ENCODE measurements at regions not wholly inside any gene's neighbourhood (a gene's known extent, or its start where the extent isn't known, plus 50 kb on each side); places are given as distances from the start of the nearest gene placed in this dataset.

GRCh38 chr2:54360055-54360792 is 95.9 kb upstream of the SPTBN1 start:
- Histone ChIP-seq H3K4me2 (ENCODE audit: insufficient read depth, low read length) (no peak overlapping the region), H3K9ac (ENCODE audit: low read depth, low read length) (no peak overlapping the region), H3K27ac (ENCODE audit: low read length) (no peak overlapping the region), H3K36me3 (ENCODE audit: insufficient read depth, low read length) (no peaks in the 10 kb centered on the region), H3K79me2 (ENCODE audit: insufficient read depth, low read length) (no peaks in the 10 kb centered on the region), H3K27me3 (ENCODE audit: insufficient read depth, low read length, poor library complexity) (no peaks in the 10 kb centered on the region), H3K9me3 (ENCODE audit: insufficient read depth, low read length, severe bottlenecking) (peaks cover 1% of the 10 kb centered on the region), H2AFZ (ENCODE audit: low read depth, low read length) (no peak overlapping the region), H3K4me3 (ENCODE audit: low read depth in 1 of 2, low read length in 2 of 2) (no peak overlapping the region), H4K20me1 (ENCODE audit: insufficient read depth, low read length) (no peaks in the 10 kb centered on the region), H3K4me1 (ENCODE audit: insufficient read depth, low read length) (no peaks in the 10 kb centered on the region)
- ATAC-seq (ENCODE audit: insufficient read depth, low read depth) (no peak), DNase-seq (no peak)
- TF ChIP-seq EZH2 (IDR thresholded peaks at IDR 0.05; ENCODE audit: borderline replicate concordance, low read depth, low read length, severe bottlenecking) (no peak), CTCF (IDR thresholded peaks at IDR 0.05; ENCODE audit: borderline replicate concordance, extremely low read depth, low read length, poor library complexity, severe bottlenecking) (no peak)

- Histone ChIP-seq H3K27me3 (ENCODE audit: insufficient read depth, low read length, poor library complexity) (no peaks in the 10 kb centered on the region), H3K27ac (ENCODE audit: low read length) (no peak overlapping the region), H2AFZ (ENCODE audit: low read depth, low read length) (no peak overlapping the region), H3K36me3 (ENCODE audit: insufficient read depth, low read length) (no peaks in the 10 kb centered on the region), H4K20me1 (ENCODE audit: insufficient read depth, low read length) (no peaks in the 10 kb centered on the region), H3K4me1 (ENCODE audit: insufficient read depth, low read length) (no peaks in the 10 kb centered on the region), H3K9me3 (ENCODE audit: insufficient read depth, low read length, severe bottlenecking) (peaks cover 17% of the 10 kb centered on the region), H3K9ac (ENCODE audit: low read depth, low read length) (no peak overlapping the region), H3K79me2 (ENCODE audit: insufficient read depth, low read length) (no peaks in the 10 kb centered on the region), H3K4me3 (ENCODE audit: low read depth in 1 of 2, low read length in 2 of 2) (no peak overlapping the region), H3K4me2 (ENCODE audit: insufficient read depth, low read length) (no peak overlapping the region)
- TF ChIP-seq EZH2 (IDR thresholded peaks at IDR 0.05; ENCODE audit: borderline replicate concordance, low read depth, low read length, severe bottlenecking): no peak
- TF ChIP-seq CTCF (IDR thresholded peaks at IDR 0.05; ENCODE audit: borderline replicate concordance, extremely low read depth, low read length, poor library complexity, severe bottlenecking): no peak
- no peak for ATAC-seq (ENCODE audit: insufficient read depth, low read depth)
- no peak for DNase-seq
Measured at GRCh38 chr2:54364409-54364808, 91.7 kb upstream of the SPTBN1 start.

- ATAC-seq (ENCODE audit: insufficient read depth, low read depth) (no peak), DNase-seq (no peak)
- peaks cover 17% of the 10 kb centered on the region for H3K9me3 ChIP-seq (ENCODE audit: insufficient read depth, low read length, severe bottlenecking)
- H3K4me2 ChIP-seq (ENCODE audit: insufficient read depth, low read length): no peak overlapping the region
- H2AFZ ChIP-seq (ENCODE audit: low read depth, low read length): no peak overlapping the region
- H3K79me2 ChIP-seq (ENCODE audit: insufficient read depth, low read length): no peaks in the 10 kb centered on the region
- H3K4me1 ChIP-seq (ENCODE audit: insufficient read depth, low read length): no peaks in the 10 kb centered on the region
- no peak for TF ChIP-seq EZH2 (IDR thresholded peaks at IDR 0.05; ENCODE audit: borderline replicate concordance, low read depth, low read length, severe bottlenecking)
- no peak for TF ChIP-seq CTCF (IDR thresholded peaks at IDR 0.05; ENCODE audit: borderline replicate concordance, extremely low read depth, low read length, poor library complexity, severe bottlenecking)
- H3K9ac ChIP-seq (ENCODE audit: low read depth, low read length): no peak overlapping the region
- H3K27me3 ChIP-seq (ENCODE audit: insufficient read depth, low read length, poor library complexity): no peaks in the 10 kb centered on the region
- H4K20me1 ChIP-seq (ENCODE audit: insufficient read depth, low read length): no peaks in the 10 kb centered on the region
- no peak overlapping the region for H3K4me3 ChIP-seq (ENCODE audit: low read depth in 1 of 2, low read length in 2 of 2)
- H3K36me3 ChIP-seq (ENCODE audit: insufficient read depth, low read length): no peaks in the 10 kb centered on the region
- no peak overlapping the region for H3K27ac ChIP-seq (ENCODE audit: low read length)
Measured at GRCh38 chr2:54365661-54366060, 90.5 kb upstream of the SPTBN1 start.
